AG04449 (cell line): ENCODE measurements at regions not wholly inside any gene's neighbourhood (a gene's known extent, or its start where the extent isn't known, plus 50 kb on each side); places are given as distances from the start of the nearest gene placed in this dataset.

Experiments used
- CTCF ChIA-PET: fragments of 350-600 bp; formaldehyde crosslinking; extraction: SDS; loops from one replicate; lab custom pipeline; 2021; ENCODE audit warnings: antibody characterized with exemption; lab: Yijun Ruan, JAX
- POLR2A ChIA-PET: fragments of 400-600, 350-600 bp; formaldehyde crosslinking; extraction: SDS; loops from one replicate; lab custom pipeline; 2020; ENCODE audit warnings: antibody characterized with exemption, inconsistent platforms; lab: Yijun Ruan, JAX
- DNase-seq: peaks from one replicate; pipeline ENCODE4 v3.0.0-alpha.2; 2010; ENCODE audit warnings: low read depth, low spot score
- H3K4me3 ChIP-seq: 2 replicates; pipeline ENCODE4 v1.5.1; 2011; ENCODE audit warnings: low read depth, mild to moderate bottlenecking, control low read depth, low read length
- CTCF ChIP-seq: IDR thresholded peaks from one replicate; pipeline ENCODE4 v1.5.1; 2011; ENCODE audit warnings: mild to moderate bottlenecking, moderate library complexity, low read length, control low read depth, inconsistent platforms; ENCODE audit not compliant: insufficient read depth; ENCODE audit errors: missing control alignments

GRCh38 chr5:13508559-13508958, 435.9 kb downstream of the DNAH5 start:
- ChIA-PET CTCF (no interaction called here), POLR2A (no interaction called here)
- DNase-seq = no peak
- no peak for TF ChIP-seq CTCF
- no peak overlapping the region for H3K4me3 ChIP-seq

GRCh38 chr5:13505326-13505725, 439.2 kb downstream of the DNAH5 start:
- no peak overlapping the region for H3K4me3 ChIP-seq
- CTCF ChIA-PET = interaction anchor here (1.2 kb wide), 1 partner anchor 26 kb away, joined by 3 read pairs; no protein-coding TSS in a partner anchor
- DNase-seq = no peak
- POLR2A ChIA-PET = no interaction called here
- no peak for TF ChIP-seq CTCF

- no peak overlapping the region for H3K4me3 ChIP-seq
- no peak for TF ChIP-seq CTCF
- no peak for DNase-seq
- POLR2A ChIA-PET = no interaction called here
- CTCF ChIA-PET = no interaction called here
Measured at GRCh38 chr5:13503017-13503416, 441.5 kb downstream of the DNAH5 start.

- no peak overlapping the region for H3K4me3 ChIP-seq
- POLR2A ChIA-PET = no interaction called here
- no peak for DNase-seq
- CTCF ChIA-PET = no interaction called here
- TF ChIP-seq CTCF = no peak
Measured at GRCh38 chr5:13501176-13501575, 443.3 kb downstream of the DNAH5 start.

GRCh38 chr5:13498279-13498678, 446.2 kb downstream of the DNAH5 start:
- no peak overlapping the region for H3K4me3 ChIP-seq
- no peak for DNase-seq
- ChIA-PET CTCF (no interaction called here), POLR2A (no interaction called here)
- TF ChIP-seq CTCF = no peak

GRCh38 chr5:13488254-13488931, 456.1 kb downstream of the DNAH5 start:
- CTCF ChIA-PET = interaction anchor here (2.4 kb wide), 1 partner anchor 10 kb away, joined by 9 read pairs; no protein-coding TSS in a partner anchor
- DNase-seq = no peak
- POLR2A ChIA-PET = no interaction called here
- no peak for TF ChIP-seq CTCF
- no peak overlapping the region for H3K4me3 ChIP-seq
